Mesendoderm (in vitro differentiated cells): ENCODE measurements at regions not wholly inside any gene's neighbourhood (a gene's known extent, or its start where the extent isn't known, plus 50 kb on each side); places are given as distances from the start of the nearest gene placed in this dataset.

Source experiments
- DNase-seq: peaks from one replicate; pipeline ENCODE4 v3.0.0; 2013
- H2AK5ac ChIP-seq: 2 replicates; pipeline ENCODE4 v1.6.1; 2013; ENCODE audit warnings: low read length, inconsistent platforms
- H2BK120ac ChIP-seq: 2 replicates; pipeline ENCODE4 v1.6.1; 2013; ENCODE audit warnings: low read depth, mild to moderate bottlenecking, low read length, moderate library complexity, mixed read lengths
- H2BK15ac ChIP-seq: replicated peaks from 2 replicates; pipeline ENCODE4 v1.6.1; 2013; ENCODE audit warnings: low read depth, mild to moderate bottlenecking, moderate library complexity
- H2BK5ac ChIP-seq: 2 replicates; pipeline ENCODE4 v1.6.1; 2013; ENCODE audit warnings: low read length, inconsistent platforms
- H3K18ac ChIP-seq: 2 replicates; pipeline ENCODE4 v1.6.1; 2013; ENCODE audit warnings: mild to moderate bottlenecking, low read length, mixed read lengths
- H3K23ac ChIP-seq: one replicate; pipeline ENCODE4 v1.6.1; 2013; ENCODE audit warnings: low read length
- H3K27ac ChIP-seq: 2 replicates; pipeline ENCODE4 v1.5.1; 2013; ENCODE audit warnings: low read depth, mild to moderate bottlenecking, inconsistent platforms, low read length, moderate library complexity
- H3K27me3 ChIP-seq: 2 replicates; pipeline ENCODE4 v1.6.1; 2013; ENCODE audit warnings: low read length, control low read depth, mild to moderate bottlenecking, inconsistent platforms; ENCODE audit not compliant: insufficient read depth, poor library complexity
- H3K36me3 ChIP-seq: 2 replicates; pipeline ENCODE4 v1.6.1; 2013; ENCODE audit warnings: low read length, inconsistent platforms; ENCODE audit not compliant: control insufficient read depth, insufficient read depth
- H3K4ac ChIP-seq: one replicate; pipeline ENCODE4 v1.6.1; 2013; ENCODE audit warnings: low read depth, mild to moderate bottlenecking, low read length, moderate library complexity
- H3K4me1 ChIP-seq: 2 replicates; pipeline ENCODE4 v1.6.1; 2013; ENCODE audit warnings: low read depth, low read length, inconsistent platforms; ENCODE audit not compliant: control insufficient read depth
- H3K4me2 ChIP-seq: 2 replicates; pipeline ENCODE4 v1.6.1; 2013; ENCODE audit warnings: low read length
- H3K4me3 ChIP-seq: 2 replicates; pipeline ENCODE4 v1.5.1; 2013; ENCODE audit warnings: mild to moderate bottlenecking, low read length
- H3K56ac ChIP-seq: one replicate; pipeline ENCODE4 v1.6.1; 2013; ENCODE audit warnings: low read length
- H3K79me1 ChIP-seq: 2 replicates; pipeline ENCODE4 v1.6.1; 2013; ENCODE audit warnings: low read length, inconsistent platforms
- H3K79me2 ChIP-seq: 2 replicates; pipeline ENCODE4 v1.6.1; 2013; ENCODE audit warnings: mild to moderate bottlenecking, low read length; ENCODE audit not compliant: control insufficient read depth, insufficient read depth
- H3K9ac ChIP-seq: 2 replicates; pipeline ENCODE4 v1.6.1; 2013; ENCODE audit warnings: low read length, inconsistent platforms
- H4K5ac ChIP-seq: one replicate; pipeline ENCODE4 v1.6.1; 2013; ENCODE audit warnings: low read length
- H4K8ac ChIP-seq: one replicate; pipeline ENCODE4 v1.6.1; 2013; ENCODE audit warnings: low read depth, mild to moderate bottlenecking, control low read depth, low read length, moderate library complexity
- whole genome bisulfite sequencing: extraction: QIAGEN DNeasy Blood & Tissue Kit; methylation state at CpG from one replicate; pipeline ENCODE4 v1.1.7; 2013; ENCODE audit warnings: low lambda C conversion rate, missing lambda C conversion rate; ENCODE audit not compliant: insufficient coverage; ENCODE audit errors: extremely low coverage; 5-methylcytosine and 5-hydroxymethylcytosine counted together

- Histone ChIP-seq H3K36me3 (no peaks in the 10 kb centered on the region), H3K56ac (no peak overlapping the region), H3K79me1 (no peaks in the 10 kb centered on the region), H2BK5ac (no peak overlapping the region), H3K4me1 (no peaks in the 10 kb centered on the region), H2AK5ac (no peak overlapping the region), H4K8ac (no peak overlapping the region), H2BK15ac (no peak overlapping the region), H3K27ac (no peak overlapping the region), H3K79me2 (no peaks in the 10 kb centered on the region), H3K4me3 (no peak overlapping the region), H3K27me3 (no peaks in the 10 kb centered on the region), H2BK120ac (no peak overlapping the region), H3K4ac (no peak overlapping the region), H3K4me2 (no peak overlapping the region), H3K23ac (no peak overlapping the region), H3K9ac (no peak overlapping the region), H3K18ac (no peak overlapping the region), H4K5ac (no peak overlapping the region)
- DNase-seq = no peak
- WGBS = no CpG with 5 or more reads among the region's 14 CpGs
These were observed 258.8 kb downstream of the GLI2 start for GRCh38 chr2:120994301-120994995.

GRCh38 chr2:120995152-120995551, 259.5 kb downstream of the GLI2 start:
- Histone ChIP-seq H3K4me1 (no peaks in the 10 kb centered on the region), H3K79me2 (no peaks in the 10 kb centered on the region), H3K18ac (no peak overlapping the region), H2BK15ac (no peak overlapping the region), H2BK120ac (no peak overlapping the region), H4K5ac (no peak overlapping the region), H3K27ac (no peak overlapping the region), H2BK5ac (no peak overlapping the region), H2AK5ac (no peak overlapping the region), H3K4ac (no peak overlapping the region), H3K4me3 (no peak overlapping the region), H3K23ac (no peak overlapping the region), H3K56ac (no peak overlapping the region), H4K8ac (no peak overlapping the region), H3K36me3 (no peaks in the 10 kb centered on the region), H3K9ac (no peak overlapping the region), H3K4me2 (no peak overlapping the region), H3K27me3 (no peaks in the 10 kb centered on the region), H3K79me1 (no peaks in the 10 kb centered on the region)
- WGBS = no CpG with 5 or more reads among the region's 7 CpGs
- no peak for DNase-seq

GRCh38 chr2:120995656-120996190, 260.1 kb downstream of the GLI2 start:
- Histone ChIP-seq H4K5ac (no peak overlapping the region), H3K23ac (no peak overlapping the region), H2AK5ac (no peak overlapping the region), H3K18ac (no peak overlapping the region), H3K56ac (no peak overlapping the region), H3K4me3 (no peak overlapping the region), H3K79me1 (no peaks in the 10 kb centered on the region), H3K79me2 (no peaks in the 10 kb centered on the region), H3K9ac (no peak overlapping the region), H3K27me3 (no peaks in the 10 kb centered on the region), H3K36me3 (no peaks in the 10 kb centered on the region), H2BK5ac (no peak overlapping the region), H2BK120ac (no peak overlapping the region), H4K8ac (no peak overlapping the region), H3K27ac (no peak overlapping the region), H3K4me2 (no peak overlapping the region), H3K4ac (no peak overlapping the region), H2BK15ac (no peak overlapping the region), H3K4me1 (no peaks in the 10 kb centered on the region)
- no peak for DNase-seq
- WGBS = no CpG with 5 or more reads among the region's 15 CpGs

GRCh38 chr2:120999377-121000097, 263.9 kb downstream of the GLI2 start:
- Histone ChIP-seq H3K4me3 (no peak overlapping the region), H3K4me1 (peaks cover 2% of the 10 kb centered on the region)
- no CpG with 5 or more reads among the region's 6 CpGs for WGBS

GRCh38 chr2:121000804-121001203, 265.1 kb downstream of the GLI2 start:
- Histone ChIP-seq H4K8ac (no peak overlapping the region), H2AK5ac (no peak overlapping the region), H3K4me2 (no peak overlapping the region), H2BK120ac (no peak overlapping the region), H2BK5ac (no peak overlapping the region), H3K27ac (no peak overlapping the region), H3K9ac (no peak overlapping the region), H3K56ac (no peak overlapping the region), H4K5ac (no peak overlapping the region), H3K23ac (no peak overlapping the region), H3K4me3 (no peak overlapping the region), H3K79me1 (no peaks in the 10 kb centered on the region), H3K18ac (no peak overlapping the region), H3K27me3 (no peaks in the 10 kb centered on the region), H3K4ac (no peak overlapping the region), H2BK15ac (no peak overlapping the region), H3K36me3 (no peaks in the 10 kb centered on the region), H3K4me1 (peaks cover 2% of the 10 kb centered on the region), H3K79me2 (no peaks in the 10 kb centered on the region)
- WGBS = no CpG with 5 or more reads among the region's 3 CpGs
- DNase-seq = no peak

More at GRCh38 chr2:120999377-121000097, 263.9 kb downstream of the GLI2 start:
- Histone ChIP-seq H3K79me2 (no peaks in the 10 kb centered on the region), H3K56ac (no peak overlapping the region), H3K4ac (no peak overlapping the region), H3K4me2 (no peak overlapping the region), H3K36me3 (no peaks in the 10 kb centered on the region), H4K5ac (no peak overlapping the region), H4K8ac (no peak overlapping the region), H3K23ac (no peak overlapping the region), H3K18ac (no peak overlapping the region), H3K27ac (no peak overlapping the region), H3K79me1 (no peaks in the 10 kb centered on the region), H3K9ac (no peak overlapping the region), H2AK5ac (no peak overlapping the region), H2BK120ac (no peak overlapping the region), H2BK5ac (no peak overlapping the region), H3K27me3 (no peaks in the 10 kb centered on the region), H2BK15ac (no peak overlapping the region)
- DNase-seq = no peak
